Ectodermal cell (in vitro differentiated cells): ENCODE measurements at regions not wholly inside any gene's neighbourhood (a gene's known extent, or its start where the extent isn't known, plus 50 kb on each side); places are given as distances from the start of the nearest gene placed in this dataset.

Source experiments
- H3K27ac ChIP-seq: 2 replicates; pipeline ENCODE4 v1.7.0; 2013; ENCODE audit warnings: mild to moderate bottlenecking, low read depth, low read length; ENCODE audit not compliant: insufficient read depth, poor library complexity, severe bottlenecking
- H3K27me3 ChIP-seq: 2 replicates; pipeline ENCODE4 v1.7.0; 2013; ENCODE audit warnings: mild to moderate bottlenecking, low read length; ENCODE audit not compliant: insufficient read depth, control insufficient read depth, poor library complexity, severe bottlenecking
- H3K36me3 ChIP-seq: one replicate; pipeline ENCODE4 v1.7.0; 2013; ENCODE audit warnings: low read length; ENCODE audit not compliant: control insufficient read depth, insufficient read depth
- H3K4me1 ChIP-seq: one replicate; pipeline ENCODE4 v1.7.0; 2013; ENCODE audit warnings: low read length; ENCODE audit not compliant: control insufficient read depth, insufficient read depth
- H3K4me3 ChIP-seq: 2 replicates; pipeline ENCODE4 v1.7.0; 2013; ENCODE audit warnings: low read depth, low read length, control low read depth; ENCODE audit not compliant: insufficient read depth
- H3K9me3 ChIP-seq: 2 replicates; pipeline ENCODE4 v1.7.0; 2013; ENCODE audit warnings: mild to moderate bottlenecking, low read length, moderate library complexity; ENCODE audit not compliant: control insufficient read depth
- WGBS, 2 experiments: methylation state at CpG; one replicate each; pipeline ENCODE4 v1.1.7; 2013; ENCODE audit warnings: missing lambda C conversion rate in 2 of 2; 5-methylcytosine and 5-hydroxymethylcytosine counted together

GRCh38 chr4:160980091-160980490 lies 1183.7 kb downstream of the FSTL5 start:
- Histone ChIP-seq H3K27ac (no peak overlapping the region), H3K4me1 (no peaks in the 10 kb centered on the region), H3K36me3 (no peaks in the 10 kb centered on the region), H3K27me3 (no peaks in the 10 kb centered on the region), H3K4me3 (no peak overlapping the region), H3K9me3 (no peaks in the 10 kb centered on the region)
- 88 to 92% methylated on average over 3 of the region's 3 CpGs for WGBS, 2 experiments

DNA sequence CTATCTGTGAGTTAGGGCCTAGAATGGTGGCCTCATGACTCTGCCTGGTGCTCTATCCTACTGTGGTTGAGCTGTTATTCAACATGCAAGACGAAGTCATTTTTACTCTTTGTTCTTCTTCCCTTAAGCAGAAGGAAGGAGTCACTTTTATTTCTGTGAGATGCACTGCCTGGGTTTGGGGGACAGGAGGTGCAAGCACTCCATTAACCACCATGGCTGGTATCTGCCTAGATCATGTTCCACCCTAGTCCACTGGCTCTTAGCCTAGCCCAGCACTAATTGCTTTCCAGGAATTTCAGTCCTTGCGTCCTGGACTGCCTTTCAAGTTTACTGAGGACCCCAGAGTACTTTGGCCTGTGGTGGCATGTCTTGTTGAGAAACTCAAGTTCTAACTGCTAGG lies 1182.7 kb downstream of the FSTL5 start:
- Histone ChIP-seq H3K9me3 (no peaks in the 10 kb centered on the region), H3K4me1 (no peaks in the 10 kb centered on the region), H3K27ac (no peak overlapping the region), H3K36me3 (no peaks in the 10 kb centered on the region), H3K27me3 (no peaks in the 10 kb centered on the region), H3K4me3 (no peak overlapping the region)
- 97 to 100% methylated on average over 2 of the region's 2 CpGs for WGBS, 2 experiments

GRCh38 chr4:160983035-160983434 lies 1180.8 kb downstream of the FSTL5 start:
- WGBS, 2 experiments: 92 to 96% methylated on average over 9 of the region's 9 CpGs

DNA sequence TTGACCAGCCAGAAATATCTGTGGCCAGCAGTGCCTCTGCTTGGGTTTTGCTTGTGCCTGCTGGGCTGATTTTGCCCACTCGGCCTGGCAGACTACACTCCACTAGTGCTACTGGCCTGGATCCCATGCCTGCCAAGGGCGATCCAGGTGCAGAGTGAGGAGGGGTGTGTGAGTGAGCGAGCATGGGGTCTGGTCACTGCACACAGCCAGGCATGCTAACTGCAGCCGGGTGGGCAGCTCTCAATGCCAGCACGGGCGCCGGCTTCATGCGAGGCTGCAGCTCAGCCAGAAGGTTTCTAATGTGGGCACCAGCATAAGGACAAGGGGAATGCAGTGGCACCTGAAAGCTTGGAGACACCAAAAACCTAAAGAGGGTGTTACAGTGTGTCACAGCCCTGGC lies 1161.4 kb downstream of the FSTL5 start:
- Histone ChIP-seq H3K4me1 (no peaks in the 10 kb centered on the region), H3K36me3 (no peaks in the 10 kb centered on the region), H3K9me3 (no peaks in the 10 kb centered on the region), H3K27me3 (no peaks in the 10 kb centered on the region), H3K27ac (no peak overlapping the region), H3K4me3 (no peak overlapping the region)
- 93 to 95% methylated on average over 8 of the region's 8 CpGs for WGBS, 2 experiments

More at GRCh38 chr4:160983035-160983434, 1180.8 kb downstream of the FSTL5 start:
- H3K27ac ChIP-seq: no peak overlapping the region
- no peaks in the 10 kb centered on the region for H3K36me3 ChIP-seq
- no peak overlapping the region for H3K4me3 ChIP-seq
- no peaks in the 10 kb centered on the region for H3K9me3 ChIP-seq
- H3K27me3 ChIP-seq: no peaks in the 10 kb centered on the region
- H3K4me1 ChIP-seq: no peaks in the 10 kb centered on the region

GRCh38 chr4:161003418-161004057 lies 1160.3 kb downstream of the FSTL5 start:
- Histone ChIP-seq H3K27ac (no peak overlapping the region), H3K27me3 (no peaks in the 10 kb centered on the region), H3K4me3 (no peak overlapping the region), H3K4me1 (no peaks in the 10 kb centered on the region), H3K36me3 (no peaks in the 10 kb centered on the region), H3K9me3 (no peaks in the 10 kb centered on the region)
- WGBS, 2 experiments: 96% methylated on average over 14 of the region's 16 CpGs

GRCh38 chr4:161005746-161006145 lies 1158.1 kb downstream of the FSTL5 start:
- WGBS, 2 experiments: 29 to 59% methylated on average over 1 of the region's 2 CpGs
- no peak overlapping the region for H3K4me3 ChIP-seq

DNA sequence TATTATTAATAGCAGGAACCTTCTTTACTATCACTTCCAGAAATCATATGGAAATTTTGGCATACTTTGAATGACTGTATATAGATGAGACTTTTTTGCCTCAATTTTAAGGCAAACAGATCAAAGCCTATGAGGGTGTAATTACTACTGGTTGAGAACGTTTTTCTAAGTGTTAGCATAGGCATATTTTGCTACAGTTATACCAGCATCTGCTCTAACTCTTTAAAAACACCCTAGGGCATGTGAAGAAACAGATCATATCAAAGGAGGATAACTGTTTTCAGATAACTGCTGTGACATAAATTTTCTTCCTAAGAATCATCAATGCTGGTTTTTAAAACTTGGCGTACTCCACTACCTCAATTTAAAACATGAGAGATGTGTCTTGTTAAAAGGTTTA lies 1155.3 kb downstream of the FSTL5 start:
- Histone ChIP-seq H3K4me1 (no peaks in the 10 kb centered on the region), H3K27ac (no peak overlapping the region), H3K9me3 (no peaks in the 10 kb centered on the region), H3K27me3 (no peaks in the 10 kb centered on the region), H3K4me3 (no peak overlapping the region), H3K36me3 (no peaks in the 10 kb centered on the region)
- WGBS, 2 experiments: 100% methylated on average over 2 of the region's 2 CpGs; no CpG with 5 or more reads in 1 of the 2 experiments

More at GRCh38 chr4:161005746-161006145, 1158.1 kb downstream of the FSTL5 start:
- Histone ChIP-seq H3K9me3 (no peaks in the 10 kb centered on the region), H3K27me3 (no peaks in the 10 kb centered on the region), H3K4me1 (no peaks in the 10 kb centered on the region), H3K27ac (no peak overlapping the region), H3K36me3 (no peaks in the 10 kb centered on the region)

DNA sequence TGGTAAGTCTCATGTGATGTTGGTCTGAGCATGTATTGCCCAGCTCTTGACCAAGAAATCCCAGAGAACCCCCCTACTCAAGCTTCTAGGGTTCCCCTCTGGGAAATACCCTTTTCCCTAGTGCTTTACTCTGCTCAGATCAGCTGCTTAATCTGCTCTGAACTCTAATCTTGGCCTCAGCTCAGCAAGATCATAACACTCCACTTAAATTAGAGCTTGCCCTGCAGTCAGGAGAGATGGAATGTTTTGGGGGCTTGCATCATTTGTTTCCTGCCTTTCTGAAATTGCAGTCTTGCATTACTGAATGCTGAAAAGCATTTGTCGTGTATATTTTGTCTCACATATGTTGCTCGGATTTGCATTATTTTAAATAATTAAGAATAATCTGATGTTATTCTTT lies 1153.6 kb downstream of the FSTL5 start:
- WGBS, 2 experiments: no CpG with 5 or more reads among the region's 2 CpGs
- H3K27ac ChIP-seq: no peak overlapping the region
- no peaks in the 10 kb centered on the region for H3K9me3 ChIP-seq
- H3K4me1 ChIP-seq: no peaks in the 10 kb centered on the region
- H3K4me3 ChIP-seq: no peak overlapping the region
- H3K36me3 ChIP-seq: no peaks in the 10 kb centered on the region
- no peaks in the 10 kb centered on the region for H3K27me3 ChIP-seq
